GM21447 (cell line): ENCODE measurements at regions not wholly inside any gene's neighbourhood (a gene's known extent, or its start where the extent isn't known, plus 50 kb on each side); places are given as distances from the start of the nearest gene placed in this dataset.
"Not testable (repeated sequence)": the region's sequence is repeated elsewhere in the genome, so short reads cannot be mapped to it uniquely, and the experiment has no call there.

Experiments used
- ATAC-seq: cut with Tn5 transposase; IDR thresholded peaks from one replicate; pipeline ENCODE4 v1.9.1; 2021; ENCODE audit not compliant: unreplicated experiment

GRCh38 chr2:185475914-185476313 is 262.7 kb upstream of the FSIP2 start:
- ATAC-seq: no peak

GRCh38 chr2:185477452-185477851 is 261.2 kb upstream of the FSIP2 start:
- no peak for ATAC-seq

- no peak for ATAC-seq
Observed at GRCh38 chr2:185484602-185485001, 254.0 kb upstream of the FSIP2 start.

- no peak for ATAC-seq
Observed at GRCh38 chr2:185502351-185502750, 236.3 kb upstream of the FSIP2 start.

- no peak for ATAC-seq
Observed at GRCh38 chr2:185507719-185508118, 230.9 kb upstream of the FSIP2 start.

- no peak for ATAC-seq
Observed at GRCh38 chr2:185510060-185510459, 228.5 kb upstream of the FSIP2 start.

GRCh38 chr2:185511925-185512324 is 226.7 kb upstream of the FSIP2 start:
- no peak for ATAC-seq

GRCh38 chr2:185522472-185522871 is 216.1 kb upstream of the FSIP2 start:
- ATAC-seq: no peak

- not testable (repeated sequence) for ATAC-seq
Observed at GRCh38 chr2:185524242-185524641, 214.4 kb upstream of the FSIP2 start.

GRCh38 chr2:185526161-185526560 is 212.4 kb upstream of the FSIP2 start:
- no peak for ATAC-seq

- ATAC-seq: no peak
Observed at GRCh38 chr2:185531721-185532120, 206.9 kb upstream of the FSIP2 start.

GRCh38 chr2:185537689-185538088 is 200.9 kb upstream of the FSIP2 start:
- no peak for ATAC-seq

GRCh38 chr2:185567196-185567595 is 171.4 kb upstream of the FSIP2 start:
- ATAC-seq: no peak

GRCh38 chr2:185567940-185568339 is 170.7 kb upstream of the FSIP2 start:
- no peak for ATAC-seq

- ATAC-seq: no peak
Observed at GRCh38 chr2:185578322-185578721, 160.3 kb upstream of the FSIP2 start.

- no peak for ATAC-seq
Observed at GRCh38 chr2:185583058-185583816, 155.4 kb upstream of the FSIP2 start.

GRCh38 chr2:185585165-185585564 is 153.4 kb upstream of the FSIP2 start:
- ATAC-seq: not testable (repeated sequence)

- ATAC-seq: not testable (repeated sequence)
Observed at GRCh38 chr2:185591276-185591675, 147.3 kb upstream of the FSIP2 start.

GRCh38 chr2:185607945-185608344 is 130.7 kb upstream of the FSIP2 start:
- ATAC-seq: no peak

GRCh38 chr2:185608799-185609198 is 129.8 kb upstream of the FSIP2 start:
- ATAC-seq: no peak

GRCh38 chr2:185610301-185610700 is 128.3 kb upstream of the FSIP2 start:
- ATAC-seq: no peak

GRCh38 chr2:185618625-185619024 is 120.0 kb upstream of the FSIP2 start:
- ATAC-seq: no peak

GRCh38 chr2:185625604-185626003 is 113.0 kb upstream of the FSIP2 start:
- ATAC-seq: no peak
